ENCODE measurements at regions not wholly inside any gene's neighbourhood (a gene's known extent, or its start where the extent isn't known, plus 50 kb on each side); places are given as distances from the start of the nearest gene placed in this dataset.
A peak's percentile ranks its signal among the peaks of the same experiment; 100 is the strongest.

GRCh38 chr15:69731581-69731980, 279.0 kb downstream of the RPLP1 start:
- no peak for DNase-seq

GRCh38 chr15:69732133-69732532, 279.5 kb downstream of the RPLP1 start:
- DNase-seq = no peak

- DNase-seq = peak in 2 of 56 donors; percentile 12 to 16
Observed at GRCh38 chr15:69734699-69735098, 282.1 kb downstream of the RPLP1 start.

GRCh38 chr15:69735121-69735520, 282.5 kb downstream of the RPLP1 start:
- peak in 3 of 56 donors; percentile 12 to 38 (median 14) for DNase-seq

- DNase-seq = no peak
Observed at GRCh38 chr15:69736161-69736560, 283.5 kb downstream of the RPLP1 start.

- DNase-seq = no peak
Observed at GRCh38 chr15:69737916-69738315, 285.3 kb downstream of the RPLP1 start.

GRCh38 chr15:69740684-69741083, 288.1 kb downstream of the RPLP1 start:
- DNase-seq = no peak

- DNase-seq = no peak
Observed at GRCh38 chr15:69742361-69742760, 289.7 kb downstream of the RPLP1 start.

GRCh38 chr15:69743091-69743490, 290.5 kb downstream of the RPLP1 start:
- DNase-seq = no peak

GRCh38 chr15:69744391-69745162, 292.0 kb downstream of the RPLP1 start:
- DNase-seq = no peak

- no peak for DNase-seq
Observed at GRCh38 chr15:69747193-69747592, 294.6 kb downstream of the RPLP1 start.

GRCh38 chr15:69748131-69748530, 295.5 kb downstream of the RPLP1 start:
- no peak for DNase-seq

- DNase-seq = no peak
Observed at GRCh38 chr15:69748576-69749185, 296.1 kb downstream of the RPLP1 start.

- DNase-seq = no peak
Observed at GRCh38 chr15:69749274-69749673, 296.7 kb downstream of the RPLP1 start.

GRCh38 chr15:69749797-69750196, 297.2 kb downstream of the RPLP1 start:
- no peak for DNase-seq

GRCh38 chr15:69750253-69750652, 297.6 kb downstream of the RPLP1 start:
- DNase-seq = no peak

- DNase-seq = no peak
Observed at GRCh38 chr15:69751147-69751546, 298.5 kb downstream of the RPLP1 start.

- no peak for DNase-seq
Observed at GRCh38 chr15:69751566-69751965, 298.9 kb downstream of the RPLP1 start.

- no peak for DNase-seq
Observed at GRCh38 chr15:69753867-69754266, 301.2 kb downstream of the RPLP1 start.

GRCh38 chr15:69754313-69754712, 301.7 kb downstream of the RPLP1 start:
- no peak for DNase-seq

- DNase-seq = no peak
Observed at GRCh38 chr15:69755551-69756310, 303.1 kb downstream of the RPLP1 start.

GRCh38 chr15:69756440-69756839, 303.8 kb downstream of the RPLP1 start:
- no peak for DNase-seq

All from nucleus accumbens (tissue), 56 donors.